NT2/D1 (cell line): ENCODE measurements at regions not wholly inside any gene's neighbourhood (a gene's known extent, or its start where the extent isn't known, plus 50 kb on each side); places are given as distances from the start of the nearest gene placed in this dataset.

Experiments used
- SUZ12 ChIP-seq: IDR thresholded peaks from 2 replicates; pipeline ENCODE4 v1.6.1; 2011; ENCODE audit not compliant: insufficient read length, insufficient read depth; ENCODE audit errors: extremely low read depth
- YY1 ChIP-seq: IDR thresholded peaks from 2 replicates; pipeline ENCODE4 v1.6.1; 2011; ENCODE audit not compliant: insufficient read length, insufficient read depth
- ZNF274 ChIP-seq: IDR thresholded peaks from 2 replicates; pipeline ENCODE4 v1.6.1; 2011; ENCODE audit warnings: mild to moderate bottlenecking, low read depth, low read length

DNA sequence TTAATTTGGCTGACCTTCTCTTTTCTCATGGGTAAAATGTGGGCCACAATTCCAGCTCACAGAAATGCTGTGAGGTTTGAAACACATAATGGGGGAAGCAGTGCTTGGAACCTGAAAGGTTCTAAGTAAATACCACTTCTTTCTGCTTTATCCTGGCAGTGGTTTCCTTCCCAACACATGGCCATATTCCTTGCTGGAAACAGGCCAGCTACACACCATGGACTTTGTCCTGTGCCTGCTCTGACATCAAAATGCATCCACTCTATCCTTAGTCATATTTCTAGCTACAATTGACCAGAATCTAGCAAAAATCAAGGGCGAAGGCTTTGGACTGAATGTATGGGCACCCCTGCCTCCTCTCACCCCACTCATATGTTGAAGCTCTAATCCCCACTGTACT lies 93.1 kb upstream of the TRPC7 start:
- TF ChIP-seq ZNF274 (no peak), YY1 (no peak), SUZ12 (no peak)
